IPS-NIHi11 (cell line): ENCODE measurements at regions not wholly inside any gene's neighbourhood (a gene's known extent, or its start where the extent isn't known, plus 50 kb on each side); places are given as distances from the start of the nearest gene placed in this dataset.

Source experiments
- DNase-seq: peaks from one replicate; pipeline ENCODE4 v3.0.0; 2012; ENCODE audit warnings: mixed read lengths, low spot score

DNA sequence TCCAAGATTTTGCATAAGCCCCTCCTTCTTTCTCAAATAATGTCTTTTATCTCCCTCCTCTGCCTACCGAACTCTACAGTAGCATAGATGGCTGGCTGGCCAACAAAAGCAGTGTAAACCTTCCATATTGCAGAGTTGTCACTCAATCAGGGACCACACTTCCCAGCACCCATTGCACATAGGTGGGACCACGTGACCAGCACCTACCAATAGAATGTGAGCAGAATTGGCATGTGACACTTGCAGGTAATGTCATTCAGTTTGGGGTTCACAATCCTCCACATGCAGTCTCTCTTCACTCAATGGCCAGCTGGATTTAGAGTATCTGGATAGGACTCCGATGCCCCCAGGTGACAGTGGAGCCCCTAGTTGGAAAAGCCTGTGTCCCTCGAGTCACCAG is 190.3 kb upstream of the CRY1 start:
- DNase-seq, result no peak

DNA sequence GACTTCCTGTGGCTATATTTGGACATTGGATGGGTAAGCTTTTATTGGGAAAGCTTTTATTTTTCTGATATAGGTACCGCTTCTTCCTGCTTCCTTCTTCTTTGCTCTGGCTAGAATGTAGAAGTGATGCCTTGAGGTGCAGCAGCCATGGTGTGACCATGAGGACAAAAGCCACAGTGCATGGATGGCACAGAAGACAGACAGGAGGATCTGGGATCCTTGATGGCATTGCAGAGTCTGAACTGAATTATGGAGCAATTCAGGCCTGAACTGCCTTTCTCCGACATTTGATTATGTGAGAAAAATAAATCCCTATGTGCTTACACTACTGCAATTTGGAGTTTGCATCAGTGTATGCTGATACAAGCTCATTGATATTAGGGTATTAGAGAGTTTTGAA is 191.3 kb upstream of the CRY1 start:
- no peak for DNase-seq

DNA sequence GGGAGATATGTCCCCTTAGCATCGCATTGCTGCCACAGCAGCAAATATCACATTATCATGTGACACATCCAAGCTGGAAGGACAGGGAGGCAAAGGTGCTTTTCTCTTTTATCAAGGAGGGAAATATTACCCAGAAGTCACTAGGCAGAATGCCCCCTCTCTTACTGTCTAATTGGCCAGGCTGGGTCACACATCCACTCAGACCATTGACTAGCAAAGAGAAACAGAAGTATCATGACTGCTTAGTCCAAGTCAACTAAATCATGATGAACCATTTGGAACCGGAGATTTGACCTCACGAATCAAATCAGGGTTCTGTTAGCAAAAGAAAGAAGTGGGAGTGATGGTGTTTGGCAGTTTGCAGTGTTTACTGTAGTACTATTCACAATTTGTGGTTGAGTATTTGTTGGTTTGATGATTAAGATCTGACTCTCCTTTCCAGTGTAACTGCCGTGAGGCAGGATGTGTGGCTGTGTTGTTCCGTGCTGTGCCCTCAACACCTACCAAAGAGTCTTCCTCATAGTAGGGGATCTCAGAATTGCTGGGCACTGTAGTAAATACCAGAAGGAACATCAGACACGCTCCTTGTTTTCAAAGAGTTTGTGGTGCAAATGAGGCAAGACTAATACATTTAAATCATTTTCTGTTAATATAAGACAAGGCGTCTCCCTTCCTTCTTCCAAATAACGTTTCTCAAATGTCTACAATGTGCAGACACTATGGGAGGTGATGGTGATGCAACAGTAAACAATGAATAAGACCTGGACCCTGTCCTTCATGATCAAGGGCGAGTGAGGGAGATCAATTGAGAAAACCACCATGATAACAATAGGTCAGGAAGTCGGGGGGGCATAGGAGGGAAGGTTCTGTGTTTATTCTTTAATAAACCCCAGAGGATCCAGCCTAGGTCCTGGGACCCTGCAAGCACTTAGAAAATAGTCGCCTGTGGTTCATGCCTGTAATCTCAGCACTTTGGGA is 194.4 kb upstream of the CRY1 start:
- no peak for DNase-seq

DNA sequence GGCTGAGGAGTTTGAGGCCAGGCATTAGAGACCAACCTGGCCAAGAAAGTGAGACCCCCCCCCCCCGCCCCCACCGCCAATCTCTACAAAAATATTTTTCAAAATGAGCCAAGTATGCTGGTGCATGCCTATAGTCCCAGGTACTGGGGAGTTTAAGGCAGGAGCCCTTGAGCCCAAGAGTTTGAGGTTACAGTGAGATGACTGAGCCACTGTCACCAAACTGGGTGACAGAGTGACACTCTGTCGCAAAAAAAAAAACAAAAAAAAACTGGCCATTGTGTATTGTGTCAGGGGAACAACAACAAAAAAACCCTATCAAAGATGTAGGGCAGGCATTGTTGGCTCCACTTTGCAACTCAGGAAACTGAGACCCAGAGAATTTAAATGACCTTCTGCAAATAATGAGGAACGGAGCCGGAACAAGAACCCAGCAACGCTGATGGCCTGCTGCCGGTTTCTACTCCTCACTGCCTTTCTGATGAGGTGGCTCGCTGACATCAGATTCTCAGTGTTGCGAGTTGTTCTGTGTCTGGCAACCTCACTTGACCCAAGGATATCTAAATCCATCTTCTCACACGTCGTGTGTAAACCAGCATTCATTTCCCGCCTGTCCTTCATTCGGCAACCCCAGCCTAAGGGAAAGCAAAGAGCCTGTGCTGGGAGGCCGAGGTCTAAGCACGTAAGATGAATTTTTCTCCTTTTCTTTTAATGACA is 195.2 kb upstream of the CRY1 start:
- DNase-seq, result no peak

DNA sequence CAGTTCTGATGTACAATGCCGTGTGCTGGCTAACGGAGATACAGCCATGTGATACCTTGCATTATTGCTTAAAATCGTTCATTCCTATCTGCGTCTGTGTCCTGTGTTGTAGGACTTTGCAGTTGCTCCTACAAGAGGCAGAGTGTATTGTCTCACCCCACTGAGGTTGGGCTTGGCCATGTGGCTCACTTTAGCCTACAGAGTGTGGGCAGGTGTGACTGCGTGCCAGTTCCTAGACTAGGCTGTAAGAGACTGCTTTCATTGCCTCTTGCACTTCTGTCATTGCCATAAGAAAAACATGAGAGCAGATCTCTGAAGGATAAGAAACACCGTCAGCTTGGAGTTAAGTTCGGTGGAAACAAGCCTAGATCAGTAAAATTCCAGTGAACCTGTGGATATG is 197.7 kb upstream of the CRY1 start:
- no peak for DNase-seq

DNA sequence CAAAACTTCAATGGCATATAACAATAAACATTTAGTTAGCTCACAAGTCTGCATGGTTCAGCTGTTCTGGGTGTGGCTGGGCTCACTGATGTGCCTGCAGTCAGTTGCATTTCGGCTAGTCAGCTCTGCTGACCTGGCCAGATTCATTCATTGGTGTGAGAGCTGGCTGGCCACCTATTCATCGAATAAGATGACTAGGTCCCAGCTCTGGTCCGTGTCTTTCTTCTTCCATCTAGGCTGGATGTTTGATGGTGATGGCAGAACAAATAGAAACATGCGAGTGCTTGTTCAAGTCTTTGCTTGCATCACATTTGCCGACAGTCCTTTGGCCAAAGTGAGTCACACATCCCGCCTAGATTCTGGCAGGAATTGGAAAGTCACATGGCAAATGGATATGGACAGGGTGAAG is 203.3 kb upstream of the CRY1 start:
- DNase-seq, result no peak

DNA sequence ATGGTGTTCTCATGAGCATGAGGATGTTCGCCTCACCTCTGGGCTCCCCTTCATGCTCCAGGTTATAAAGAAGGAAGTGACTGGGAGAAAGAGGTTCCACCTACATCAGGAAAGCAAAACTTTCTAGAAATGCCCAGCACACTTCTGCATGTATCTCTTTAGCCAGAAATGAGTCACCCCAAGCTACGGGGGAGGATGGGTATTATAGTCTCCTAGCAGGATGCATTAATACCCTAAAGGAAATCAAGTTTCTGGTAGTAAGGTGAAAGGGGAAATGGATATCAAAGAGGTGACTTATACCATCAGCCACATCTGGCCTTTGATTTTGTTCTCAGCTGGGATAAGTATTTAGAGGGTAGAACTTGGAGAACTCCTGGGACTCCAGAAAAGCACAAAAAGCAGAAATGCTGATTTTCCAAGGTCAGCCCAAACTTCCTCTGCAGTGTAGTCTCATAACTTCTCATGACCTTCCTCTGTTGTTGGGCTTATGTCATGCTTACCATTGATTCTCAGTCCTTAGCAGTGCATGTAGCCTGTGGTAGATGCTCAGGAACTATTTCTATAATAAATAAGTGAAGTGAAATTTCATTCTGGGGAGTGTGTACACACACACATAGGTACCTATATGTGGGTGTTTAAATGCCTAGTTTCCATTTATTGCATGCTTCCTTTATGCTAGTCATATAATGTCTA is 209.4 kb upstream of the CRY1 start:
- no peak for DNase-seq

DNA sequence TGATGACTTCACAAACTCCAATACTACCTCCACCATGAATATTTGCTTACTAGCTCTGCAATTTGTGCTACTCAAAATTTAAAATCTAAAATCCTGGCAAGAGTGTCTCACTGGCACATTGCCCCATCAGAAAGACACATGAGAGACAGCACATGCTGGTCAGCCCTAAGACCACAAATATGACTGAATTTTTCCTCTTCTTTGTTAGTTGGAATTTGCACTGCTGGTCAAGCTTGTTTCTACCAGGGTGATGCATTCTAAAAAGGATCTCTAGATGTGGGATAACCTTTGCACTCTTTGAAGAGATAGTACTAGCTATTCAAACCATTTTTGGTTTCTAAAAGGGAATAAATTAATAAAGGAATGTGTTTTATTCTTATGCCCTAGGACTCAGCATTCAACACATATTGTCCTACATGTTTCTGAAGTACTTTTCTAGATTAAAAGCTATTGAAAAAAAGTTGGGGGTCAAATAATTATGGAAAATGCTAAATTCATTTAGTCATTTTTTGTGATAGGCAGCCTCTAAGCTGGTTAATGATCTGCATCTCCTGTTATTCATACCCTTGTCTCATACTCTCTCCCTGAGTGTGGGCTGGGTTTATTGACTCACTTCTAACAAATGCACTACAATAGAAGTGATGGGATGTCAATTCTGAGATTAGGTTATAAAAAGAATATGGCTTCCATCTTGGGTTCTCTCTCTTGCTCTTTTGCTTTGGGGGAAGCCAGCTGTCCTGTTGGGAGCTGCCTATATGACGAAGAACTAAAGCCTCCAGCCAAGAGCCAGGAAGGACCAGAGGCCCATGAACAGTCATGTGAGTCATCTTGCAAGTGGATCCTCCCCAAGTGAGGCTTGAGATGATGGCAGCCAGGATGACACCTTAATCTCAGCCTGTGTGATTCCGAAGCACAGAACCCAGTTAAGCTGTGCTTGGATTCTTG is 211.5 kb upstream of the CRY1 start:
- DNase-seq, result no peak

DNA sequence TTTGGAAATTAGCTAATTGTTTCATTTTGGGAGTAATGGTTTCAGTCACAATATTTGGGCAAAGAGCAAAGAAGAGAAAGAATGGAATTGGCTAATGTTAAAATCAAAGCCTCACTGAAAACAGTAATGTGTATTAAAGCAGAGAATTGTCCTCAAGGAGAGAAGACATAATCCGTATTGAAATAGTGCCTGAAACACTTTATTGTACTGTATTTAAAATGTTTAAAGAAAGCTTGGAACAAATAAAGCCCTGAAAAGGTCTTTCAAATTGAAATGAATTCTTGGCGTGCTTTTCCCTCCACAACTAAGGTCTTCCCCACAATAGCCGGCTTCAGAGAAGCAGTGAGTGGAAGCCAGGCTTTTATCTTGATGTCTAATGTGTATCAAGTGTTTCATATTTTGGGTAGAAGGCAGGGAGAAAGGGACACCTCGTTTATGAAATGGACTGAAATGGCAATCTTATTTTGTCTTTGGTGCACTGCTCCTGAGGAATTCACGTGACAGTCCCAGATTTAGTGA is 212.9 kb upstream of the CRY1 start:
- no peak for DNase-seq

DNA sequence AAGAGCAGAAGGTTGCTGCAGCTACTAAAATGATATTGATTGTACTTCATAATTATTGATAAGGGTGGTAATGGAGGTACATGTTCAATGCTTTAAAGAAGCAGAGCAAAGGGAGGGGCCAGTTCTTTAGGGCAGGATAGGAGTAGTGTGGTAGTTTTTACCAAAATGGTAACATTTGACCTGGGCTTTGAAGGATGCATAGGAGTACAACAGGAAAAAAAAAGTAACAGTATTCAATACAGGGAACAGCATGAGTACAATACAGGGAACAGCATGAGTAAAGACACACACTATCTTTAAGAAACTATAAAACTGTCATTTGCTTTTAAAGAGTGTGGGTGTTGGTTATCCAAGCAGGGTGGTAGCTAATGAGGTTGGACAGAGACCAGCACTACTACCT is 215.0 kb upstream of the CRY1 start:
- no peak for DNase-seq

DNA sequence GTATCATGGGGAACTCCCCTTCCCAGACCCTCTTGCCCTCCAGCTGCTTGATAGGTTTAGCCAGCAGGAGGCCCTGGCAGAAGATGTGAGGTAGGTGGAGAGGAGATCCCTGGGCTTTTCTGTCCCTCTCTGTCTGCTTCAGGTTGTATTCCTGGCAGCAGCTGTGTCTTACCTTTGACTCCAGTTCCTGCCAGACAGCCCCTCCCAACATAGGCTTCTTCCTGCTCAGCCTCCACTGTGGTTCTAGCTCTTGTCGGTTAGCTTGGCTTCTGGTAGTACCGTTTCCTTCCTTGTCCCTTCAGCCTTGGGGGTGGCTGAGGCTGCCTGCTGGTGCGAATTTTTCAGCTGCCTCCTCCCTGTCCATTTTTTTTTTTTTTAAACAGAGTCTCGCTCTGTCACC is 215.7 kb upstream of the CRY1 start:
- no peak for DNase-seq

DNA sequence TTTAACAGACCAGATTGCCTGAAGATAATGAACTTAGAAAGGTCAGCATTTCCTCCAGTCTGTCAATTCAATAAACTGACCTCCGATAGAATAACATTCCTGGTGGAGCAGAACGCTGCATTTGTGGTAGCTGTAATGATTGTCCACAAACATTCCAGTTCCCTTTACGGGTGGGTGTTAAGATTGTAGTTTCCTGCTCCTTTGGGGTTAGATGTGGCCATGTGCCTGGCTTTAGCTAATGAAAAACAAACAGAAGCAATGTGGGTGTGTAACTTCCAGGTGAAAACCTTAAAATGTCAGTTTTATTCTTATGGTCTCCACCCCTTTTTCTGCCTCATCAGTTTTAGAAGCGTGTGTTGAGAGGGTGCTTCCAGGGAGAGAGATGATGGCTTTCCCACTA is 217.3 kb upstream of the CRY1 start:
- DNase-seq, result no peak

DNA sequence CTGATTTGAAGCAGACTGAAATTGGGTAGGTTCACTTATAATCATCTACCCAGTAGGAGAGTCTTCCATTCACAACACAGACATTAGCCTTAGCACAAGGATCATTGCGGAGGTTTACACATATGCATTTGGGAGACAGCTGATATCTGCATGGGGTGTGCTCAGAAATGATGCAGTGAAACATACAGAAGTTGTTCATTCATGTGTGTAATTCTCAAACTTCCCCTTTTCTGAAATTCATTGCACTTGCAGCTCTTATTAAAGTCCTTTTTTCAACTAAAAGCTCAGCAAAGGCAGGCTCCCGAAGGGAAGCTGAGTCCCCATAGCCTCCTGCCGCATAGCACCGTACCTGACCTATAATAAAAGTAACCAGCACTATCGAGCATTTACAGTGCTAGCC is 218.3 kb upstream of the CRY1 start:
- no peak for DNase-seq

DNA sequence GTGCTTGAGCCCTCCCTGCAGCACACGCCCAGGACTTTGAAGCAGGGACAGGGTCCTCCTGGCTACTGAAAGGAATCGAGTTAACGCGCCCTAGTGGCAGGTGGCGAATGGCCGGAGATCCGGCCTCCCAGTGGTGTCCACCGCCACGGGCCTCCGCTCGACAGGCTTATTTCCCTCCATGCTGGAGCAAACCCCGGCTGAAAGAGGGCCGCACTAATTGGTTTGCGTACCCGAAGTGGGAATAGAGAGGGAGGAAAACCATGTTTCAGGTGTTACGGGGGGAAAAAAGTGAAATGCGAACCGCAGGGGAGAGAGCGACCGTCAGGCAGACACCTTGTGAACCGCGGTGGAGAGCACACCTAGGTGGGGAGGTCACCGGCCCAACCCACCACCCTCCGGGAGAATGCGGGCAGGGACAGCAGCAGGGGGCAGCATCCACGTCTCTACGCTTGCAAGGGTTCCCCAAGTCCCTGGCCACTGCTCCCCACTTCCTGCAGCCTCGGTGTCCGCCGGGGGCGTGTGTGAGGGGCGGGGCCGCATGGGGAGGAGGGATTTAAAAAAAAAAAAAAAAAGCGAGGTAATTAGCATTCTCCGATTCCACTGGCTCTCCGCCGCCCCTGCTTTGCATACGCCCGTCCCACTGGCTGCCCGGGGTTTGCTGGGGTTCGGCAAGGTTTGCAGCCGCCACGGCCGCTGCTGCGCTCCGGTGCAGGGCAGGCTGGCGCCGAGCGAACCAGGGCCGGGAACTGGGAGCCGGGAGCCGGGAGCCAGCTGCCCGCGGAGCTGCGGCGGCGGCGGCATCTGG is 224.6 kb upstream of the CRY1 start:
- DNase-seq, result peak; percentile 98

DNA sequence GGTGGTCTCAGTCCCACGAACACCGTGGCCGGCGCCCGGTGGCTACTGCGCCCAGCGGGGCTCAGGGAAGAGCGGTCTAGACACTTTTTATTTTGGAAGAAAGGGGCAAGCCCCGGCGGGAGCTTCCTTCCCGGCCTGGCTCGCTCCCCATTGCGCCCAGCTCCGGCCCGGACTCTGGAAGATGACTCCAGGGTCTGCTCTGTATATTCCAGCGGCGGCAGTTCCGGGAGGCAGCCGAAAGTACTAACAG is 225.1 kb upstream of the CRY1 start:
- DNase-seq, result no peak

DNA sequence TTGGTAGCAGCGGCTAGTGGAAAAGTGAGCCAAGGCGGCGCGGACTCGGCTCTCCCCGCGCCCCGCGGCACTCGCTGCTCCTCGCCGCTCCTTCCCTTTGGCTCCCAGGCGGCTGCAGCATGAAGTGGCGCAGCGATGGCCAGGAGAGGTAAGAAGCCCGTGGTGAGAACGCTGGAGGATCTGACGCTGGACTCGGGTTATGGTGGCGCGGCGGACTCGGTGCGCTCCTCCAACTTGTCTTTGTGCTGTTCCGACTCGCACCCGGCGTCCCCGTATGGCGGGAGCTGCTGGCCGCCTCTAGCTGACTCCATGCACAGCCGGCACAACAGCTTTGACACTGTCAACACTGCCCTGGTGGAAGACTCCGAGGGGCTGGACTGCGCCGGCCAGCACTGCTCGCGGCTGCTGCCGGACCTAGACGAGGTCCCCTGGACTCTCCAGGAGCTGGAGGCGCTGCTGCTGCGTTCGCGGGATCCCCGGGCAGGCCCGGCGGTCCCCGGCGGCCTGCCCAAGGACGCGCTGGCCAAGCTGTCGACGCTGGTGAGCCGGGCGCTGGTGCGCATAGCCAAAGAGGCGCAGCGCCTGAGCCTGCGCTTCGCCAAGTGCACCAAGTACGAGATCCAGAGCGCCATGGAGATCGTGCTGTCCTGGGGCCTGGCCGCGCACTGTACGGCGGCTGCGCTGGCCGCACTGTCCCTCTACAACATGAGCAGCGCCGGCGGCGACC is 225.6 kb upstream of the CRY1 start:
- DNase-seq, result peak; percentile 38

DNA sequence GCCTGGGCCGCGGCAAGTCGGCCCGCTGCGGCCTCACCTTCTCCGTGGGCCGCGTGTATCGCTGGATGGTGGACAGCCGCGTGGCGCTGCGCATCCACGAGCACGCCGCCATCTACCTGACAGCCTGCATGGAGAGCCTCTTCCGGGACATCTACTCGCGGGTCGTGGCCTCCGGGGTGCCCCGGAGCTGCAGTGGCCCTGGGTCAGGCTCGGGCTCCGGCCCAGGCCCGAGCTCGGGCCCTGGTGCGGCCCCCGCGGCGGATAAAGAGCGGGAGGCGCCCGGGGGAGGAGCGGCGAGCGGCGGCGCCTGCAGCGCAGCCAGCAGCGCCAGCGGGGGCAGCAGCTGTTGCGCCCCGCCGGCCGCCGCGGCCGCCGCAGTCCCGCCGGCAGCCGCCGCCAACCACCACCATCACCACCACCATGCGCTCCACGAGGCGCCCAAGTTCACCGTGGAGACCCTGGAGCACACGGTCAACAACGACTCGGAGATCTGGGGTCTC is 226.2 kb upstream of the CRY1 start:
- DNase-seq, result peak; percentile 27

DNA sequence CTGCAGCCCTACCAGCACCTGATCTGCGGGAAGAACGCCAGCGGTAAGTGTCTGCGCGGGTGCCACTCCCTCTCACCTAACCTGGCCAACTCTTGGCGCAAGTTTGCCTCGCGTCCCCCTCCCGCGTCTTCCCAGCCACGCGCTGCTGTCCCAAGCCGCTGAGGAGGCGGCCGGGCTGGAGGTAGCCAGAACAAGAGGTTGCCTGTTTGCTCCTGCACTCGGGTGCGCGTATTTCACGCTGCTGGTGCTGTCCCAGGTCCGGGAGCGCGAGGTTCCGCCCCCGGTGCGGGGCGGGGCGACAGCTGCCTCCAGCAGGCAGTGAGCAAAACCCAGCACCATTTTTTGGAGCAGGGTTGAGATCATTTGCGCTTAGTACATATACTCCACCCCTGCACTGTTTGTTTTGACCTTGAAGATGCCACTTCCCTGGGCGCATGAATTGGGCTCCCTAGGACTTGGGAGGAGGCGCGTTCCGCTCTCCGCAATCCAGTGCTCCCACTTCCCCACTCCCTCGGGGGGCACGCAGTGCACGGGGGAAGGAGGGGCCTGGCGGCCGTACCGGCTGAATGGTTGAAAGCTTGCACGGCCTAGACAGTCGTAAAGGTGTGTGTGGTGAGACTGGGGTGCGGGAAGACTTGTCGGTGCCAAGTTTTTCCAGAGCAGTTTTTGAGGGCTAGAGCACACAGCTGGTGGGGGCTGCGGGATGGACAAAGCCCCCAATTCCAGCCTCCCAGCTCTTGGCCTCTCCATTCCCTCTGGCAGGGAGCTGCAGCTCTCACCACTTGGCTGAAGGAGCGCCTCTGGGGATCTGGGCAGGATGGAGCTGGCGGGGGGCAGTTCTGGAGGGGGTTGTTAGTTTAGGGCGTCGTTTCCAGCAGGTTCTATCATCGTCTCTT is 226.9 kb upstream of the CRY1 start:
- DNase-seq, result peak; percentile 58
